Fibroblast of lung (primary cell): ENCODE measurements at regions not wholly inside any gene's neighbourhood (a gene's known extent, or its start where the extent isn't known, plus 50 kb on each side); places are given as distances from the start of the nearest gene placed in this dataset.

Experiments used
- DNase-seq, 2 donors: peaks; one replicate each; pipeline versions ENCODE4 v3.0.0 to v3.0.0-alpha.2; 2010; ENCODE audit warnings: low read depth in 2 of 2
- H2AFZ ChIP-seq: 2 replicates; pipeline ENCODE4 v1.5.1; 2012; ENCODE audit warnings: low read length, control low read depth, inconsistent platforms
- H3K27ac ChIP-seq: 2 replicates; pipeline ENCODE4 v1.5.1; 2011; ENCODE audit warnings: low read length, control low read depth; ENCODE audit not compliant: insufficient read depth
- H3K27me3 ChIP-seq: 2 replicates; pipeline ENCODE4 v1.5.1; 2011; ENCODE audit warnings: mild to moderate bottlenecking, low read length; ENCODE audit not compliant: control insufficient read depth, insufficient read depth
- H3K36me3 ChIP-seq: 2 replicates; pipeline ENCODE4 v1.5.1; 2011; ENCODE audit warnings: low read length; ENCODE audit not compliant: control insufficient read depth, insufficient read depth
- H3K4me1 ChIP-seq: 2 replicates; pipeline ENCODE4 v1.5.1; 2011; ENCODE audit warnings: low read length; ENCODE audit not compliant: control insufficient read depth, insufficient read depth; ENCODE audit errors: extremely low read depth
- H3K4me2 ChIP-seq: 2 replicates; pipeline ENCODE4 v1.5.1; 2011; ENCODE audit warnings: low read length, control low read depth; ENCODE audit not compliant: insufficient read depth; ENCODE audit errors: extremely low read depth
- H3K4me3 ChIP-seq, 4 experiments: fragments of 200-600 bp in 1 of 4; sonication (generic) in 1 of 4; replicated peaks in 1 of 4; 2 replicates each; pipeline ENCODE4 v1.5.1; 2011 to 2016; ENCODE audit warnings: low read length in 4 of 4, low read depth in 3 of 4, mild to moderate bottlenecking in 3 of 4, control low read depth in 2 of 4, inconsistent platforms in 1 of 4, mixed read lengths in 1 of 4; ENCODE audit not compliant: insufficient read depth in 1 of 4; ENCODE audit errors: control extremely low read depth in 1 of 4
- H3K79me2 ChIP-seq: 2 replicates; pipeline ENCODE4 v1.5.1; 2012; ENCODE audit warnings: mild to moderate bottlenecking, low read length, inconsistent platforms; ENCODE audit not compliant: control insufficient read depth, insufficient read depth
- H3K9ac ChIP-seq: 2 replicates; pipeline ENCODE4 v1.5.1; 2011; ENCODE audit warnings: mild to moderate bottlenecking, low read length, control low read depth; ENCODE audit not compliant: insufficient read depth
- H3K9me3 ChIP-seq: 2 replicates; pipeline ENCODE4 v1.5.1; 2012; ENCODE audit warnings: low read depth, low read length; ENCODE audit not compliant: control insufficient read depth, insufficient read depth
- H4K20me1 ChIP-seq: 2 replicates; pipeline ENCODE4 v1.5.1; 2011; ENCODE audit warnings: low read length; ENCODE audit not compliant: control insufficient read depth, insufficient read depth; ENCODE audit errors: extremely low read depth
- CTCF ChIP-seq, 2 donors: IDR thresholded peaks in 1 of 2; conservative IDR thresholded peaks in 1 of 2; 1 replicate in 1 of 2; 2 replicates in 1 of 2; pipeline ENCODE4 v1.5.1; 2011 to 2012; ENCODE audit warnings: low read length in 2 of 2, control low read depth in 1 of 2, inconsistent platforms in 1 of 2, low read depth in 1 of 2, mild to moderate bottlenecking in 1 of 2
- EZH2 ChIP-seq: IDR thresholded peaks from 2 replicates; pipeline ENCODE4 v1.5.1; 2012; ENCODE audit warnings: low read length, control low read depth, mild to moderate bottlenecking; ENCODE audit errors: missing control alignments

- Histone ChIP-seq H4K20me1 (no peaks in the 10 kb centered on the region), H3K4me2 (no peak overlapping the region), H3K4me3 (no peak overlapping the region), H3K9ac (no peak overlapping the region), H3K4me1 (no peaks in the 10 kb centered on the region), H3K27ac (no peak overlapping the region), H2AFZ (no peak overlapping the region), H3K79me2 (no peaks in the 10 kb centered on the region), H3K9me3 (no peaks in the 10 kb centered on the region), H3K36me3 (no peaks in the 10 kb centered on the region), H3K27me3 (no peaks in the 10 kb centered on the region)
- DNase-seq: no peak
- TF ChIP-seq CTCF (conservative IDR thresholded peaks at IDR 0.05 in 1 of 2, IDR thresholded peaks at IDR 0.05 in 1 of 2; ENCODE audit: low read depth in 1 of 2, low read length in 2 of 2) (no peak), EZH2 (no peak)
These were observed 732.6 kb upstream of the LCORL start for GRCh38 chr4:18754180-18754579.

- no peak overlapping the region for H3K9ac ChIP-seq
- DNase-seq: no peak
- H3K4me3 ChIP-seq: no peak overlapping the region
- H3K36me3 ChIP-seq: no peaks in the 10 kb centered on the region
- no peaks in the 10 kb centered on the region for H3K4me1 ChIP-seq
- H3K79me2 ChIP-seq: no peaks in the 10 kb centered on the region
- TF ChIP-seq EZH2: no peak
- no peak for TF ChIP-seq CTCF (conservative IDR thresholded peaks at IDR 0.05 in 1 of 2, IDR thresholded peaks at IDR 0.05 in 1 of 2; ENCODE audit: low read depth in 1 of 2, low read length in 2 of 2)
- no peaks in the 10 kb centered on the region for H3K27me3 ChIP-seq
- no peaks in the 10 kb centered on the region for H4K20me1 ChIP-seq
- H3K27ac ChIP-seq: no peak overlapping the region
- no peaks in the 10 kb centered on the region for H3K9me3 ChIP-seq
- H3K4me2 ChIP-seq: no peak overlapping the region
- no peak overlapping the region for H2AFZ ChIP-seq
These were observed 729.5 kb upstream of the LCORL start for GRCh38 chr4:18751083-18751482.

- H3K4me2 ChIP-seq: no peak overlapping the region
- no peak overlapping the region for H3K9ac ChIP-seq
- H3K4me3 ChIP-seq: no peak overlapping the region
- no peaks in the 10 kb centered on the region for H3K4me1 ChIP-seq
- DNase-seq: no peak
- H3K36me3 ChIP-seq: no peaks in the 10 kb centered on the region
- no peak for TF ChIP-seq EZH2
- no peak for TF ChIP-seq CTCF (conservative IDR thresholded peaks at IDR 0.05 in 1 of 2, IDR thresholded peaks at IDR 0.05 in 1 of 2; ENCODE audit: low read depth in 1 of 2, low read length in 2 of 2)
- no peaks in the 10 kb centered on the region for H3K79me2 ChIP-seq
- no peaks in the 10 kb centered on the region for H3K27me3 ChIP-seq
- H4K20me1 ChIP-seq: no peaks in the 10 kb centered on the region
- no peak overlapping the region for H2AFZ ChIP-seq
- H3K27ac ChIP-seq: no peak overlapping the region
- H3K9me3 ChIP-seq: no peaks in the 10 kb centered on the region
These were observed 727.8 kb upstream of the LCORL start for GRCh38 chr4:18749391-18749790.
